Cardiac septum (tissue), 1 donor: ENCODE measurements at regions not wholly inside any gene's neighbourhood (a gene's known extent, or its start where the extent isn't known, plus 50 kb on each side); places are given as distances from the start of the nearest gene placed in this dataset.
A peak's percentile ranks its signal among the peaks of the same experiment; 100 is the strongest.

Experiments used
- DNase-seq: peaks from one replicate; pipeline ENCODE4 v3.0.0-alpha.2; 2020; ENCODE audit warnings: low spot score
- intact Hi-C: fragments of 100-400 bp; cut with DNase I; formaldehyde crosslinking; loops from one replicate; pipeline ENCODE4 v1.14.0; 2022
- donor health status: DM: no; HTN: no; CAD: no.

DNA sequence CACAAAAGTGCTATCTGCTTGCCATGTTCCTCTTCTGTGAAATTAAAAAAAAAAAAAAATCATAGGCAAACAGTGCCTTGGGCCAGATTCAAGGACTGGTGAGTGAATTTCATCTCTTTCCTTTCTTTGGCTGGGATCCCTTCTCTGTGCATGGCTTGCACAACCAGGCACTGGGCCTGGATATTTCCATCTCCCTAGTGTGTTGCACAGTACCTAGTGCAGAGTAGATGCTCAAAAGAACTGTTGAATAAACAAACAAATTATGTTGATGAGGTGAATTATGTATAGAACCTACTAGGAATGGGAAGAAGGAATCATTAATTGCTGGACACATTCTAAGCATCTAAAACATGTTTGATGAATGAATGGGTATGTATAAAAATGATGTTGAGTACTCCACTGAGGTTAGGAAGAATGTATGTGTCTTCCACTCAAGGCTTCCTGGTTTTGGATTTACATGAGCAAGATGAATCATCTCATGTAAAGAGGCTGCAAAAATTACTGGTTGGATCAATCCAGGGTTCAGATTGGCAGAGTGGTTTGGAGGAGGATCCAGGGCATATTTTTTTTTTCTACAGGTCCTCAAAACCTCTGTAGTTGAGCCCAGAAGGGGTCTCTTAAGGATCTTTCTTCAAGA lies 93.2 kb downstream of the EMP1 start:
- intact Hi-C loops: no loop called here
- DNase-seq: no peak

DNA sequence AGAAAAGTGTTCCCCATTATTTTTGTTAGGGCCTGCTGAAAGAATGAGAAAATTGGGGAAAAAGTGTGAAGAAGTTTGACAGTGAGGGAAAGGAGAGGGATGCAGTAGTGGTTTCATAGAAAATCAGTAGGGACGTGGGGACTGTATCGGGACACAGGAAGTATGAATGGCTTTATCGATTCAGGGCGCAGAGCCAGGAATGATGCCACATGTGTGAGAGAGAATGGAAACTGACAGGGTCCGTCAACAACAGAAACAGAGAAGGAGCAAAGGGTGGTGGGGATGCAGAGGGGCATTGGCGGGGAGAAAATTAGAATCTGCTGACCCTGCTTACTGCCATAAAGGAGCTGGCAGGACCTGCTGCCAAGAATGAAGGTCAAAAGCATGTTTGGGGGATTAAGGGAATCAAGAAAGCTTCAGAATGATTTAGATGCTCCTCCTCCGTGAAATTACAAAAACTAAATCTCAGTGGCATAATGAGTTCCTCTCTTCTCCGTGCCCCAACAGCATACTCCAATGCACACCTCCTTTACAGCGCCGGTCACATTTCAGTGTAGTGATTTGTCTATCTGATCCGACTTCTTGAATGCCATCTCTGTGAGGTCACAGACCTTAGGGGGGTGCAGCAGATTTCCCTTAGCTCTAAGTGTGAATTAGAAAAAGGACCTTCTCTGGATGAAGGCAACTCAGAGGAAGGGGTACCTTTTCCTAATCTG lies 92.6 kb downstream of the EMP1 start:
- DNase-seq: no peak
- intact Hi-C loops: no loop called here

DNA sequence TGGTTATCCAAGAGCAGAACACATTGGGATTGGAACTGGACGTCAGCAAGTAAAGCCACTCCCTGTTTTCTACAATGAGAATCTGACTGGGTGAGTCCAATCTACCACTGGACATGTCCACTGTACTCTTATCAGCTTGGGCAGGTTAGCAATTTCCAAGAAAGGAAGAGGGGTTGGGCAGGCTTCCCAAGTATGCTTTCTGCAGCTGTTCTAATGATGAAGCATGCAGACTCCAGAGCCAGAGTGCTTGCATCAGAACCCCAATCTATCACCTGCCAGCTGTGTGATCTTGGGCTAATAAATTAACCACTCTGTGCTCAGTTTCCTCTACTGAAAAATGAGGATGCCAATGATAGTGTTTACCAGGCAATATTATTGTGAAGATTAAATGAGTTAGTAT lies 92.0 kb downstream of the EMP1 start:
- intact Hi-C loops: no loop called here
- no peak for DNase-seq

DNA sequence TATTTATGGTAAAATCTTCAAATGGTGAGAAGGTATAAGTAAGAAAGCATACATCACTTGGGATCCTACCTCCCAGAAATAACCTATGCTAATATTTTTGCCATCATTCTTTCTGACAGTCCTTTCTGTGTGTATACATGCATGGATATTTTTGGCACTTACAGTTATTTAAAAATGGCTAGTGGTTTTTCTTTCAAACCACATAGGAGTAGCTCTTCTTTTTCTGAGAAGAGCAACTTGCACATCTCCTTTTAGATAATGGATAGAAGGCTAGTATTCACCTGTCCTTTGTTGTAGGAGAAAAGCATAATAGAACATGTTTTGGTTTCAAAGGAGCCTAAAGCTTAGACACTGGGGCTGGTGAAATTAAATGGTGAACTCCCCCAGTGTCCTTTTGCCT lies 87.3 kb downstream of the EMP1 start:
- no peak for DNase-seq
- intact Hi-C loops: no loop called here

DNA sequence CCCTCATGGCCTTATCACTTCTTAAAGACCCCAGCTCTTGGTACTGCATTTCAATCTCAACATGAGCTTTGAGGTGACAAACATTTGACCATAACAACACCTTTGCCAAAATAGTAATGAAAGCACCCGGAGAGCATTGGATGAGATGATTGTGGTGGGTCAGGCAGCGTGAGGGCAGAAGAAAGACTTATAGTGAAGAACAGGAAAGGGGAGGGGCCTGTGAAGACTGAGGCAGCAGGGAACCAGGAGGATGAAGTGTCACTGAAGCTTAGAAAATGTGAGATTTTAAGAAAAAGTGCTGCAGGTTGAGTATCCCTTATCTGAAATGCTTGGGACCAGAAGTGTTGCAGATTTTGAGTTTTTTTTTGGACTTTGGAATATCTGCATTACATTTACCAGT lies 86.3 kb downstream of the EMP1 start:
- DNase-seq: no peak
- intact Hi-C loops: no loop called here

DNA sequence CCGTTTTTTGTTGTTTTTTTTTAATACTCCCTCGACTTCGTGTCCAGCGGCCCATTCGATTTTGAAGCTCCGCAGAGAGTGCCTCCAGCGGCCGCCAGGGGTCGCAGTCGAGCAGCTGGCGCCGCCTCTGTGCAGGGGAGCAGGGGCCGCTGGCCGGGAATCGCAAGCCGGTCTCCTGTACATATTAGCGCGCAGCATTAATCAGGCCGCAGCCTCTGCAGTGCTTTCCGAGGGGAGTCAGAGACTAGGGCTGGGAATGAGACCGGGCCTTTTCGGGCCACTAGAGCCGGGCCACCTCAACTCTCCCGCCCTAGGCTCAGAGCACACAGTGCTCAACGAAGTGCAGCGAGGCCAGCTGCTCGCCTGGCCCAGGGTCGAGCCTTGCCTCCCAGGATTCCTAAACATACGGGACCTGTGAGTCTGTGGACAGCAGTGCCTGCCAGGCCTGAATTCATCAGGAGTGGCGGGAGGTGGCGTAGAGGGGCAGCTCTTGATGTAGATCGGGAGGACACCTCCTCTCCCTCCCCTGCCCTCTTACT lies 81.8 kb downstream of the EMP1 start:
- intact Hi-C loops: loop anchor here (5.0 to 10.0 kb wide), 3 partner anchors 254 to 886 kb away; no protein-coding TSS in a partner anchor
- DNase-seq: peak; percentile 87

DNA sequence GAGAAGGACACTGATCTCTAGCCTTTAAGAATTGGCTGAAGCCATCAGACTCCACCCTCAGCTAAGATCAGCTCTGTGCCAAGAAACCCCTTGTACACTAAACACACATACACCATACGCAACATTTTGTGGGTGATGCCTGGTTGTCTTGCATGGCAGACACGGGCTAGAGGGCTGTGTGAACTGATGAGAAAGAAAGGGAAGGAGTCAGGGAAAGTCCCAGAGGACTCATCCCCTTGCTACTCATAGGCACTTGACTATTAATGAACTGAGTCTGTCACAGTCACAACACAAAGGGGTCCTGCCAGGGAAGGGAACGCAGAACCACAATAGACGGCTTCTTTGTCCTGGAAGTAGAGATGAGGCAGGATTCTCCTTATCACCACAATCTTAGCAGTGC lies 80.8 kb downstream of the EMP1 start:
- intact Hi-C loops: loop anchor here (5.0 to 10.0 kb wide), 3 partner anchors 255 to 888 kb away; no protein-coding TSS in a partner anchor

DNA sequence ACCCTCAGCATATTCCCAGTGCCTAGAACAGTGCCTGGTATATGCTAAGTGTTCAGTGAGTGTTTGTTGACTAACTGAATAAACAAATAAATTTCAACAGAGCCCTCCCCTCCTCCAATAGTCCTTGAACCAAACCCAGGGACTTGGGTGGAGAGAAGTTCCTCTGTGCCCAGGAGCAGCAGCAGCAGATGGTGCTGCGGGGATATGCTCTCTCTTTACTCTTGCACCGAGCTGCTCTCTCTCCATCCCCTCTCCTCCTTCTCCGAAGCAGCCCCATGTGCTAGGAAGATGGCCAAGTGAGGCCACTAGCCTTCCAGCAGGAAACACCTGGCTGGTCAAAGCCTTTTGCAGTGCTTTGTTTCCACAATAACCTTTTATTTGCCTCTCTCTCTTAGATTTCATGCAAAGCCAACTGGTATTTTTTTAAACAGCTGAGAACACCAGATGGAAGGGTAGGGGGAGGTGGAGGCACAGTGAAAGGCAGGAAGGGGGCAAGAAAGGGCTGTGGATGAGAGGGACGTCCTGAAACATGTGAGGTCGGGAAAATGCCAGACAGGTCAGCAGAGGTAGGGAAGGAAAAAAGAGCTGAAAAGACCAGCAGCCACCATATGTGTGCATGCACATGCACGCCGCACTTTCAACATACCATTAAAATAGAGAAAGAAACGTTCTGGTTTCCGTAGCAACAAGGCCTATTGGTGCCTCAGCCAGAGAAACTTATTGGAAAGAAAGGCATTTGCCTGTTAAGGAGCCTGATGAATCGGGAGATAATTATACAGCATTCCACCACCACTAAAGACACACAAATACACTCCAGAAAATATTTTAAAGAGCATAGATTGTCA lies 78.9 kb downstream of the EMP1 start:
- no peak for DNase-seq
- intact Hi-C loops: loop anchor here (5.0 to 10.0 kb wide), 3 partner anchors 257 to 889 kb away; no protein-coding TSS in a partner anchor

More for the DNA sequence above, 80.8 kb downstream of the EMP1 start:
- DNase-seq: no peak

DNA sequence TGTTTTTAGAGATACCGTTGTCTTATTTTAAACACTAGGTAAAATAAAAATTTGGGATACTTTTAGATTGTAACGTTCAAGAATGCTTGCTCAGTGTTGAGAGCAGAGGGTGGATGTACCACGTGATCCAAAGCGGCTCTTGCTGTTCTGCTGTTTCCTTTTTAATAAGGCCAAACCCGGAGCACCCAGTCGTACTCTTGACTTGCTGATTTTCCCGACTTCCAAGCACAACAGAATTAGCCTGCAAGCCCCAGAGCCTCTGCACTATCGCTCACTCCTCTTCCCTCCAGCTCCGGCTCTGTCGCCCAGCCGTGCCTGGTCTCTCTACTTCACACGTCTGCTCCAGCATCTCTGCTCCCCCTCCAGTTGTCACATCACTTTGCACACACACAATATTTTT lies 77.3 kb downstream of the EMP1 start:
- intact Hi-C loops: loop anchor here (10.0 kb wide), 2 partner anchors 391 to 891 kb away; no protein-coding TSS in a partner anchor
- DNase-seq: no peak

DNA sequence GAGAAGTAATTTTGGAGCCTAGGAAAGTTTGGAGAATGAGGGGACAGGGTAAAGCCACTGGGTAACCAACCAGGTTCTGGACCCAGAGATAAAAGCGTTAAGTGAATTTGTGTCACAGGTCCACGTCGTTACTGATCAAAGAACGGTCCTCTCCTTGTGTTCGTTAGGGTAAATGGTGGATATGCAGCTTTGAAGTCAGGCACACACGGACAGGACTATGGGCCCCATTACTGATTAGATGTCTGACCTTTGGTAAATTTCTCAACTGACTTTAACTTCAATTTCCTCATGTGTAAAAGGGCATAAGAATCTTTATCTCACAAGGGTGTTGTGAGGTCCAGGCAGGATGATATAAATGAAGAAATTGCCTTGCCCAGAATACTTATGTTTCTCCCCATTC lies 76.6 kb downstream of the EMP1 start:
- intact Hi-C loops: loop anchor here (10.0 kb wide), 2 partner anchors 392 to 892 kb away; no protein-coding TSS in a partner anchor
- DNase-seq: no peak

DNA sequence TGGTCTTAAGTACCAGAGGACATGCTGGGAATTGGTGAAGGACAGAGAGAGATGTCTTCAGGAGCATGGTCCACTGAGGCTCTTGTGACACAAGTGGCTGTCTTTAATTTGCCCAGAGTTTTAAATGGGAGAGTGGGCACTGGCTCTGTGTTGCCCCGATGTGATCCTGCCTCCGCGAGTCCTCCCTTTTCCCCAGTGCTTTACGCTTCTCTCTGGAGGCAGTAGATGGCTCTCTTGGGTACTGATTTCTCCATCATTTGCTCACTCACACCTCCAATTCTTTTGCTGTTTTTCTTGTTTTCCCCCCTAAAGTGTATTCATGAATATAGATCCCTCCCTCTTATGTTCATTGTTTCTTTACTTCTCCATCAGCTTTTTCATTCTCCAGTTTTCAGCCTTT lies 74.3 kb downstream of the EMP1 start:
- no peak for DNase-seq
- intact Hi-C loops: loop anchor here (10.0 kb wide), 2 partner anchors 394 to 894 kb away; no protein-coding TSS in a partner anchor
